HCT116 (cell line): ENCODE measurements at regions not wholly inside any gene's neighbourhood (a gene's known extent, or its start where the extent isn't known, plus 50 kb on each side); places are given as distances from the start of the nearest gene placed in this dataset.
"Not testable (repeated sequence)": the region's sequence is repeated elsewhere in the genome, so short reads cannot be mapped to it uniquely, and the experiment has no call there.

Source experiments
- ATAC-seq: fragments of 200-7000 bp; cut with Tn5 transposase; 2 replicates; pipeline ENCODE4 v1.9.1; 2020; ENCODE audit warnings: mild to moderate bottlenecking, moderate library complexity
- BruUV-seq: library from RNA; stranded (reverse); fragments of 400-500 nt; replicated peaks from 2 replicates; lab custom pipeline; 2021; lab: Mats Ljungman, UMichigan
- CTCF ChIA-PET: fragments of 300-600 bp; sonication (Branson Sonifier 250); formaldehyde crosslinking; loops from one replicate; lab custom pipeline; 2021; ENCODE audit warnings: antibody characterized with exemption; lab: Charles Lee
- POLR2A ChIA-PET: fragments of 300-600, 350-600 bp; sonication (Branson Sonifier 250); formaldehyde crosslinking; loops from one replicate; lab custom pipeline; 2021; ENCODE audit warnings: antibody characterized with exemption; lab: Charles Lee
- RAD21 ChIA-PET, 2 experiments: fragments of 300-600 bp; sonication (Branson Sonifier 250); formaldehyde crosslinking; loops; one replicate each; lab custom pipeline; 2023; ENCODE audit warnings: low total read pairs in 2 of 2; ENCODE audit not compliant: uncharacterized antibody in 2 of 2, unreplicated experiment in 2 of 2, low non-redundant PET in 1 of 2; lab: Charles Lee
- DNase-seq: peaks from one replicate; pipeline ENCODE4 v3.0.0-alpha.2; 2010; ENCODE audit warnings: low read depth, low spot score
- H2AFZ ChIP-seq: fragments of 200-600 bp; shearing (Covaris generic), sonication (generic); 2 replicates; pipeline ENCODE4 v1.6.1; 2017; ENCODE audit warnings: low read depth, mixed run types, mixed read lengths, antibody characterized with exemption, low read length; ENCODE audit not compliant: poor library complexity, severe bottlenecking
- H3K27ac ChIP-seq: 2 replicates; pipeline ENCODE4 v1.5.1; 2012; ENCODE audit warnings: low read depth, low read length
- H3K27me3 ChIP-seq: fragments of 200-600 bp; sonication (generic); 2 replicates; pipeline ENCODE4 v1.6.1; 2016; ENCODE audit warnings: mixed run types, low read length, mixed read lengths; ENCODE audit not compliant: insufficient read depth
- H3K36me3 ChIP-seq, 2 experiments: fragments of 200-500 bp in 1 of 2; fragments of 200-600 bp in 1 of 2; sonication (Bioruptor generic) in 1 of 2; sonication (generic) in 1 of 2; 2 replicates each; pipeline versions ENCODE4 v1.5.1 to v1.6.1; 2014 to 2016; ENCODE audit warnings: low read length in 2 of 2, inconsistent platforms in 1 of 2, mixed read lengths in 1 of 2, mixed run types in 1 of 2; ENCODE audit not compliant: insufficient read depth in 2 of 2, control insufficient read depth in 1 of 2
- H3K4me1 ChIP-seq, 2 experiments: fragments of 200-600 bp in 1 of 2; sonication (generic) in 1 of 2; 2 replicates each; pipeline versions ENCODE4 v1.5.1 to v1.6.1; 2012 to 2017; ENCODE audit warnings: low read length in 2 of 2, inconsistent platforms in 1 of 2, mild to moderate bottlenecking in 1 of 2, mixed read lengths in 1 of 2, mixed run types in 1 of 2, moderate library complexity in 1 of 2; ENCODE audit not compliant: insufficient read depth in 2 of 2, control insufficient read depth in 1 of 2
- H3K4me2 ChIP-seq: fragments of 200-600 bp; sonication (generic); 2 replicates; pipeline ENCODE4 v1.6.1; 2017; ENCODE audit warnings: mixed run types, low read length, mixed read lengths
- H3K4me3 ChIP-seq, 2 experiments: fragments of 200-600 bp in 1 of 2; sonication (generic) in 1 of 2; replicated peaks in 1 of 2; 2 replicates each; pipeline ENCODE4 v1.5.1; 2011 to 2016; ENCODE audit warnings: low read length in 2 of 2, control low read depth in 1 of 2, low read depth in 1 of 2, mild to moderate bottlenecking in 1 of 2, mixed read lengths in 1 of 2, mixed run types in 1 of 2
- H3K79me2 ChIP-seq: fragments of 200-600 bp; sonication (generic); 2 replicates; pipeline ENCODE4 v1.6.1; 2017; ENCODE audit warnings: mild to moderate bottlenecking, mixed run types, low read length, moderate library complexity, mixed read lengths; ENCODE audit not compliant: insufficient read depth
- H3K9ac ChIP-seq: fragments of 200-600 bp; sonication (generic); 2 replicates; pipeline ENCODE4 v1.6.1; 2016; ENCODE audit warnings: low read length, mixed read lengths
- H3K9me2 ChIP-seq: fragments of 200-600 bp; sonication (generic), shearing (Covaris generic); 2 replicates; pipeline ENCODE4 v1.6.1; 2017; ENCODE audit warnings: mixed run types, mild to moderate bottlenecking, moderate library complexity; ENCODE audit not compliant: insufficient read depth
- H3K9me3 ChIP-seq, 2 experiments: fragments of 200-500 bp in 1 of 2; fragments of 200-600 bp in 1 of 2; sonication (Bioruptor generic) in 1 of 2; sonication (generic) in 1 of 2; 2 replicates each; pipeline ENCODE4 v1.6.1; 2014 to 2017; ENCODE audit warnings: low read length in 2 of 2, mixed read lengths in 2 of 2, inconsistent platforms in 1 of 2, low read depth in 1 of 2, mild to moderate bottlenecking in 1 of 2, mixed run types in 1 of 2, moderate library complexity in 1 of 2; ENCODE audit not compliant: control insufficient read depth in 1 of 2, insufficient read depth in 1 of 2
- H4K20me1 ChIP-seq: fragments of 200-600 bp; sonication (generic), shearing (Covaris generic); 2 replicates; pipeline ENCODE4 v1.6.1; 2017; ENCODE audit warnings: mixed run types, mild to moderate bottlenecking, moderate library complexity; ENCODE audit not compliant: insufficient read depth
- CBX3 ChIP-seq: IDR thresholded peaks from 2 replicates; pipeline ENCODE4 v1.6.1; 2012; ENCODE audit warnings: low read depth
- EZH2 ChIP-seq: fragments of 200-600 bp; sonication (generic); IDR thresholded peaks from 2 replicates; pipeline ENCODE4 v1.6.1; 2017; ENCODE audit warnings: antibody characterized with exemption, mixed run types
- EZH2phosphoT487 ChIP-seq: fragments of 200-600 bp; IDR thresholded peaks from 2 replicates; pipeline ENCODE4 v1.6.1; 2018; ENCODE audit warnings: antibody characterized with exemption, borderline replicate concordance
- POLR2AphosphoS5 ChIP-seq: IDR thresholded peaks from 2 replicates; pipeline ENCODE4 v1.6.1; 2011; ENCODE audit warnings: mild to moderate bottlenecking, low read depth, low read length, moderate library complexity
- REST ChIP-seq: IDR thresholded peaks from 2 replicates; pipeline ENCODE4 v1.6.1; 2012; ENCODE audit warnings: low read depth
- TCF7L2 ChIP-seq: IDR thresholded peaks from 2 replicates; pipeline ENCODE4 v1.7.0; 2011; ENCODE audit warnings: borderline replicate concordance, inconsistent platforms; ENCODE audit not compliant: insufficient read depth, insufficient read length; ENCODE audit errors: extremely low read depth
- YY1 ChIP-seq: IDR thresholded peaks from 2 replicates; pipeline ENCODE4 v1.6.1; 2011; ENCODE audit warnings: low read length, low read depth, moderate library complexity, mild to moderate bottlenecking; ENCODE audit not compliant: insufficient replicate concordance; ENCODE audit errors: extremely low read depth
- intact Hi-C: fragments of 100-400 bp; cut with micrococcal nuclease; formaldehyde crosslinking; loops from 2 replicates; pipeline ENCODE4 v1.10.0; 2022

- no peaks in the 10 kb centered on the region for H4K20me1 ChIP-seq
- TF ChIP-seq POLR2AphosphoS5 (no peak), TCF7L2 (no peak)
- TF ChIP-seq, all 23 proteins: peak for 0
- H3K27me3 ChIP-seq = no peaks in the 10 kb centered on the region
- H3K9ac ChIP-seq = no peak overlapping the region
- H3K4me2 ChIP-seq = no peak overlapping the region
- ChIA-PET RAD21 (no interaction called here), POLR2A (no interaction called here), CTCF (no interaction called here)
- no peak overlapping the region for H3K27ac ChIP-seq
- H3K4me1 ChIP-seq = no peaks in the 10 kb centered on the region
- DNase-seq (no peak), ATAC-seq (no peak)
- H3K4me3 ChIP-seq = no peak overlapping the region
- BruUV-seq = no TSS peak
- H3K9me2 ChIP-seq = no peaks in the 10 kb centered on the region
- H2AFZ ChIP-seq = no peak overlapping the region
- H3K9me3 ChIP-seq = no peaks in the 10 kb centered on the region
- no peaks in the 10 kb centered on the region for H3K36me3 ChIP-seq
- no peaks in the 10 kb centered on the region for H3K79me2 ChIP-seq
- intact Hi-C loops = no loop called here
Observed at GRCh38 chr4:187000281-187000680, 276.6 kb upstream of the FAT1 start.

DNA sequence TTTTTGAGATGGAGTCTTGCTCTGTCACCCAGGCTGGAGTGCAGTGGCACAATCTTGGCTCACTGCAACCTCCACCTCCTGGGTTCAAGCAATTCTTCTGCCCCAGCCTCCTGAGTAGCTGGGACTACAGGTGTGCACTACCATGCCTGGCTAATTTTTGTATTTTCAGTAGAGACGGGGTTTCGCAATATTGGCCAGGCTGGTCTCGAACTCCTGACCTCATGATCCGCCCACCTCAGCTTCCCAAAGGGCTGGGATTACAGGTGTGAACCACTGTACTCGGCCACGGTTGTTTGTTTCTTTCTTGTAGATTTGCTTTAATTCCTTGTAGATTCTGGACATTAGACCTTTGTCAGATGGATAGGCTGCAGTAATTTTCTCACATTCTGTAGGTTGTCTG, 278.5 kb upstream of the FAT1 start:
- H3K79me2 ChIP-seq, H3K9me2 ChIP-seq, BruUV-seq, CTCF ChIA-PET, POLR2A ChIA-PET, H3K27ac ChIP-seq, H2AFZ ChIP-seq, H4K20me1 ChIP-seq, H3K9ac ChIP-seq, H3K36me3 ChIP-seq, RAD21 ChIA-PET, H3K27me3 ChIP-seq, H3K4me2 ChIP-seq, H3K4me3 ChIP-seq, ATAC-seq, H3K4me1 ChIP-seq, intact Hi-C loops, DNase-seq, H3K9me3 ChIP-seq: not testable (repeated sequence)

DNA sequence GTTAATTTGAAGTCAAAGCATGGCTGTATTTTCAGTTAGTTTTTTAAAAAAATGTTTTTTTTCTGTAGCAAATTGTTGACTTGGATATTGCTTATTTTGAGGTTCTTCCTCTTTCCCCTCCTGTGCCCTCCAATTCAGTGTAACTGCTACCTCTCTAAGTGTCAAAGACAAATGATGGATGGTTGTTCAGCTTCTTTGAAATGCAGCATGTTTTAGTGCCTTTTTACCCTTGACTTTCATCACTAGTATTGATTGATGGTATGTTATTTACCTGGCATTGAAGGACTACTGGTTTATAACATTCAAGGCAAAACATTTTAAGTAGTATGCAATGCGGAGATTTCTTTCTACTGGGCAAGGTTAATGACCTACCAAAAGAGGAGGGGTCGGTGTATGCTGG, 281.0 kb upstream of the FAT1 start:
- DNase-seq (no peak), ATAC-seq (no peak)
- ChIA-PET RAD21 (no interaction called here), CTCF (no interaction called here), POLR2A (no interaction called here)
- Histone ChIP-seq H2AFZ (no peak overlapping the region), H3K36me3 (no peaks in the 10 kb centered on the region), H3K79me2 (no peaks in the 10 kb centered on the region), H3K4me1 (no peaks in the 10 kb centered on the region), H4K20me1 (no peaks in the 10 kb centered on the region), H3K4me3 (no peak overlapping the region), H3K9me2 (no peaks in the 10 kb centered on the region), H3K9ac (no peak overlapping the region), H3K4me2 (no peak overlapping the region), H3K27ac (no peak overlapping the region), H3K9me3 (no peaks in the 10 kb centered on the region), H3K27me3 (no peaks in the 10 kb centered on the region)
- no TSS peak for BruUV-seq
- intact Hi-C loops = no loop called here
- no peak for TF ChIP-seq CBX3
- no peak for TF ChIP-seq REST
- TF ChIP-seq EZH2phosphoT487 = no peak
- no peak for TF ChIP-seq TCF7L2
- no peak for TF ChIP-seq YY1
- no peak for TF ChIP-seq POLR2AphosphoS5
- TF ChIP-seq EZH2 = no peak
